GM12878 (cell line): ENCODE measurements at regions not wholly inside any gene's neighbourhood (a gene's known extent, or its start where the extent isn't known, plus 50 kb on each side); places are given as distances from the start of the nearest gene placed in this dataset.

ENCODE experiments used
- ATAC-seq: fragments of 200-7000 bp; cut with Tn5 transposase; 3 replicates; pipeline ENCODE4 v1.9.1; 2020; ENCODE audit warnings: mild to moderate bottlenecking, moderate library complexity
- BruUV-seq: library from RNA; stranded (reverse); fragments of 400-500 nt; replicated peaks from 2 replicates; lab custom pipeline; 2021; lab: Mats Ljungman, UMichigan
- CTCF ChIA-PET: fragments of 300-600 bp; sonication (Branson Sonifier 250); formaldehyde crosslinking; extraction: SDS; loops from one replicate; lab custom pipeline; 2021; ENCODE audit warnings: inconsistent platforms; lab: Yijun Ruan, JAX
- POLR2A ChIA-PET: fragments of 350-600 bp; formaldehyde crosslinking; extraction: SDS; loops from one replicate; lab custom pipeline; 2021; ENCODE audit warnings: inconsistent platforms; lab: Charles Lee
- RAD21 ChIA-PET: fragments of 300-600 bp; sonication (Branson Sonifier 250); formaldehyde crosslinking; loops from one replicate; lab custom pipeline; 2023; ENCODE audit warnings: antibody characterized with exemption; ENCODE audit not compliant: unreplicated experiment; lab: Charles Lee
- SMC1A ChIA-PET: fragments of 300-600 bp; sonication (Branson Sonifier 250); formaldehyde crosslinking; loops from one replicate; lab custom pipeline; 2023; ENCODE audit not compliant: unreplicated experiment, uncharacterized antibody; lab: Charles Lee
- DNase-seq: peaks from one replicate; pipeline ENCODE4 v3.0.0-alpha.2; 2011; ENCODE audit warnings: low read depth, low spot score
- FAIRE-seq: peaks from 3 replicates; lab custom pipeline; 2011; peaks lifted over from hg19 to GRCh38; lab: Jason Lieb, UNC
- H2AFZ ChIP-seq: 2 replicates; pipeline ENCODE4 v1.6.0; 2011; ENCODE audit warnings: low read depth, low read length, control low read depth; ENCODE audit not compliant: control insufficient read depth
- H3K27ac ChIP-seq: 2 replicates; pipeline ENCODE4 v1.5.1; 2011; ENCODE audit warnings: control low read depth; ENCODE audit not compliant: control insufficient read depth, insufficient read depth
- H3K27me3 ChIP-seq, 2 experiments: replicated peaks in 1 of 2; 2 replicates each; pipeline versions ENCODE4 v1.6.0 to v1.6.1; 2011; ENCODE audit warnings: low read length in 1 of 2; ENCODE audit not compliant: control insufficient read depth in 2 of 2, insufficient read depth in 2 of 2
- H3K36me3 ChIP-seq, 2 experiments: 2 replicates each; pipeline ENCODE4 v1.5.1; 2011; ENCODE audit warnings: low read length in 1 of 2; ENCODE audit not compliant: control insufficient read depth in 2 of 2, insufficient read depth in 2 of 2
- H3K4me1 ChIP-seq: 2 replicates; pipeline ENCODE4 v1.6.1; 2011; ENCODE audit warnings: mild to moderate bottlenecking, low read length, moderate library complexity, mixed read lengths; ENCODE audit not compliant: control insufficient read depth, insufficient read depth
- H3K4me2 ChIP-seq: 2 replicates; pipeline ENCODE4 v1.6.0; 2011; ENCODE audit warnings: control low read depth; ENCODE audit not compliant: control insufficient read depth, insufficient read depth
- H3K4me3 ChIP-seq: fragments of 200-600 bp; sonication (generic); 2 replicates; pipeline ENCODE4 v1.5.1; 2016
- H3K79me2 ChIP-seq: 2 replicates; pipeline ENCODE4 v1.6.0; 2011; ENCODE audit warnings: low read length; ENCODE audit not compliant: control insufficient read depth, insufficient read depth
- H3K9ac ChIP-seq: 2 replicates; pipeline ENCODE4 v1.8.0; 2011; ENCODE audit warnings: low read length, control low read depth, mixed read lengths; ENCODE audit not compliant: control insufficient read depth, insufficient read depth
- H3K9me3 ChIP-seq: replicated peaks from 3 replicates; pipeline ENCODE4 v1.5.1; 2011; ENCODE audit warnings: mild to moderate bottlenecking, low read length; ENCODE audit not compliant: control insufficient read depth, insufficient read depth
- H4K20me1 ChIP-seq: 2 replicates; pipeline ENCODE4 v1.6.0; 2011; ENCODE audit not compliant: control insufficient read depth, insufficient read depth
- CBX3 ChIP-seq: fragments of 200-600 bp; sonication (generic); IDR thresholded peaks from 2 replicates; pipeline ENCODE4 v1.6.1; 2016; ENCODE audit warnings: low read depth, borderline replicate concordance
- CREM ChIP-seq: IDR thresholded peaks from 2 replicates; pipeline ENCODE4 v1.6.1; 2014; ENCODE audit warnings: antibody characterized with exemption, low read depth
- HDAC2 ChIP-seq: fragments of 200-600 bp; sonication (generic); IDR thresholded peaks from 2 replicates; pipeline ENCODE4 v1.6.1; 2017
- IKZF1 ChIP-seq: fragments of 450-650 bp; conservative IDR thresholded peaks from 2 replicates; pipeline ENCODE4 v1.6.1; 2017; ENCODE audit warnings: antibody characterized with exemption, mild to moderate bottlenecking
- MTA2 ChIP-seq: fragments of 450-650 bp; IDR thresholded peaks from 2 replicates; pipeline ENCODE4 v1.6.1; 2016; ENCODE audit warnings: low read depth, mild to moderate bottlenecking, moderate library complexity
- MXI1 ChIP-seq: fragments of 150-350 bp; IDR thresholded peaks from 2 replicates; pipeline ENCODE4 v1.6.1; 2011; ENCODE audit warnings: low read depth, mild to moderate bottlenecking, inconsistent platforms, low read length, improper control_type of control experiment
- NFYB ChIP-seq: IDR thresholded peaks from 2 replicates; pipeline ENCODE4 v1.6.1; 2011; ENCODE audit warnings: low read depth, mild to moderate bottlenecking, low read length, improper control_type of control experiment, moderate library complexity; ENCODE audit not compliant: insufficient read depth
- NR2C2 ChIP-seq: IDR thresholded peaks from 2 replicates; pipeline ENCODE4 v1.6.1; 2011; ENCODE audit warnings: borderline replicate concordance, low read depth; ENCODE audit not compliant: control insufficient read depth, insufficient read length
- NRF1 ChIP-seq: conservative IDR thresholded peaks from 2 replicates; pipeline ENCODE4 v1.6.1; 2011; ENCODE audit warnings: mild to moderate bottlenecking, low read depth, low read length, improper control_type of control experiment
- POU2F2 ChIP-seq: IDR thresholded peaks from 3 replicates; pipeline ENCODE4 v1.6.1; 2011; ENCODE audit warnings: low read depth, mild to moderate bottlenecking, low read length, borderline replicate concordance
- RAD21 ChIP-seq: IDR thresholded peaks from 2 replicates; pipeline ENCODE4 v1.6.1; 2011; ENCODE audit warnings: mild to moderate bottlenecking, low read depth, low read length, moderate library complexity; ENCODE audit not compliant: insufficient read depth
- RBBP5 ChIP-seq: fragments of 200-600 bp; sonication (generic); conservative IDR thresholded peaks from 2 replicates; pipeline ENCODE4 v1.6.1; 2016
- RCOR1 ChIP-seq: conservative IDR thresholded peaks from 2 replicates; pipeline ENCODE4 v1.6.1; 2012; ENCODE audit warnings: low read depth, low read length, improper control_type of control experiment
- STAT3 ChIP-seq: IDR thresholded peaks from 2 replicates; pipeline ENCODE4 v1.6.1; 2011; ENCODE audit warnings: low read depth, low read length, improper control_type of control experiment
- WGBS: methylation state at CpG from one replicate; pipeline ENCODE4 v1.1.6; 2016; ENCODE audit warnings: low lambda C conversion rate; ENCODE audit not compliant: insufficient replicate concordance, insufficient coverage; ENCODE audit errors: missing lambda C conversion rate; 5-methylcytosine and 5-hydroxymethylcytosine counted together
- in situ Hi-C: fragments of 300-500 bp; cut with MboI; formaldehyde crosslinking; loops from 9 replicates; pipeline ENCODE4 v1.14.3; 2018; ENCODE audit warnings: mixed read lengths
- intact Hi-C: fragments of 100-400 bp; cut with micrococcal nuclease; formaldehyde crosslinking; loops from one replicate; pipeline ENCODE4 v1.14.2; 2022; ENCODE audit not compliant: unreplicated experiment
- TF ChIP-seq, protein P1 (sequence below): fragments of 450-650 bp; formaldehyde crosslinking; IDR thresholded peaks from 2 replicates; pipeline ENCODE4 v1.4.0; 2020; ENCODE audit warnings: mild to moderate bottlenecking, moderate library complexity
- TF ChIP-seq, protein P2 (sequence below): fragments of 450-650 bp; IDR thresholded peaks from 2 replicates; pipeline ENCODE4 v1.6.1; 2017; ENCODE audit warnings: low read depth, mild to moderate bottlenecking, moderate library complexity

DNA sequence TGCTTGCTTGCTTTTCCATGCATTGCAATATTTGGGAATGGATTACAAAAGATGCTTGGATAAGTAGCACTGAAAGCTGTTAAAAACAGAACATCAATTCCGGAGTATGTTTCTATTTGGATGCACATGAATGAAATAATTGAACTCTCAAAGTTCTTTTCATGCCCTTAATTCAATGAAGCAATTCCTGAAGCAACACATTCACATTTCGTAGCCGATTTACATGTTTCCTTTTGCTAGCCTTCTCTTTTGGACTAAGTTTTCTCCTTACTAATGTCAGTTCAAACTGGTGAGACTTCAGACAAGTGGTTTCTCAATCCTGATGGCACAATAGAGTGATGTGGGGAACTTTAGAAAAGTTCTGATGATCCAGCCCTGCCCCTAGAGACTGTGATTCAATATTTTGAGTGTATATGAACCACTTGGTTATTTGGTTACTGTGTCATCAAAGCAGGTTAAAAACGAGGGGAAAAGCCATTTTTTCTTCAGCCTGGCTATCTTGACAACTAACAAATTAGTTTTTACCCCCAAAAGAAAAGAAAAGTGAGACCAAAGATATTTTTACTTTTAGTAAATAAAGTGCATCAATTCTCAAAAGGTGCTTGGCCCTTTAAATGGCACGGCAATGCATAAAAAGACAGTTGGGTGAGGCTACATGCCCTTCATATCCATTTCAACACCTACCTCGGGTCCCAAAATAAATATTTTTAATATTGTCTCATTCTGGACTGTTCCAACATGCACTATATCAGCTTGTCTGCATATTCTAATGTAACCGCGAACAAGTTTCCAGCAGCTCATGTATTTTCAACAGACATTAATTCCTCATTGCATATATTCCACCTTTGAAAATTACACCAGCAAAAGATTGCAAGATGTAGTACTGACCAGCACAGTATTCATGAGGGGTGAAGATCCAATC is 90.1 kb upstream of the RPL34 start (continued):
- TF ChIP-seq, protein P1, sequence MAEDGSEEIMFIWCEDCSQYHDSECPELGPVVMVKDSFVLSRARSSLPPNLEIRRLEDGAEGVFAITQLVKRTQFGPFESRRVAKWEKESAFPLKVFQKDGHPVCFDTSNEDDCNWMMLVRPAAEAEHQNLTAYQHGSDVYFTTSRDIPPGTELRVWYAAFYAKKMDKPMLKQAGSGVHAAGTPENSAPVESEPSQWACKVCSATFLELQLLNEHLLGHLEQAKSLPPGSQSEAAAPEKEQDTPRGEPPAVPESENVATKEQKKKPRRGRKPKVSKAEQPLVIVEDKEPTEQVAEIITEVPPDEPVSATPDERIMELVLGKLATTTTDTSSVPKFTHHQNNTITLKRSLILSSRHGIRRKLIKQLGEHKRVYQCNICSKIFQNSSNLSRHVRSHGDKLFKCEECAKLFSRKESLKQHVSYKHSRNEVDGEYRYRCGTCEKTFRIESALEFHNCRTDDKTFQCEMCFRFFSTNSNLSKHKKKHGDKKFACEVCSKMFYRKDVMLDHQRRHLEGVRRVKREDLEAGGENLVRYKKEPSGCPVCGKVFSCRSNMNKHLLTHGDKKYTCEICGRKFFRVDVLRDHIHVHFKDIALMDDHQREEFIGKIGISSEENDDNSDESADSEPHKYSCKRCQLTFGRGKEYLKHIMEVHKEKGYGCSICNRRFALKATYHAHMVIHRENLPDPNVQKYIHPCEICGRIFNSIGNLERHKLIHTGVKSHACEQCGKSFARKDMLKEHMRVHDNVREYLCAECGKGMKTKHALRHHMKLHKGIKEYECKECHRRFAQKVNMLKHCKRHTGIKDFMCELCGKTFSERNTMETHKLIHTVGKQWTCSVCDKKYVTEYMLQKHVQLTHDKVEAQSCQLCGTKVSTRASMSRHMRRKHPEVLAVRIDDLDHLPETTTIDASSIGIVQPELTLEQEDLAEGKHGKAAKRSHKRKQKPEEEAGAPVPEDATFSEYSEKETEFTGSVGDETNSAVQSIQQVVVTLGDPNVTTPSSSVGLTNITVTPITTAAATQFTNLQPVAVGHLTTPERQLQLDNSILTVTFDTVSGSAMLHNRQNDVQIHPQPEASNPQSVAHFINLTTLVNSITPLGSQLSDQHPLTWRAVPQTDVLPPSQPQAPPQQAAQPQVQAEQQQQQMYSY (CRISPR knock-in tag): no peak
- no peak for TF ChIP-seq RBBP5
- TF ChIP-seq, protein P2, sequence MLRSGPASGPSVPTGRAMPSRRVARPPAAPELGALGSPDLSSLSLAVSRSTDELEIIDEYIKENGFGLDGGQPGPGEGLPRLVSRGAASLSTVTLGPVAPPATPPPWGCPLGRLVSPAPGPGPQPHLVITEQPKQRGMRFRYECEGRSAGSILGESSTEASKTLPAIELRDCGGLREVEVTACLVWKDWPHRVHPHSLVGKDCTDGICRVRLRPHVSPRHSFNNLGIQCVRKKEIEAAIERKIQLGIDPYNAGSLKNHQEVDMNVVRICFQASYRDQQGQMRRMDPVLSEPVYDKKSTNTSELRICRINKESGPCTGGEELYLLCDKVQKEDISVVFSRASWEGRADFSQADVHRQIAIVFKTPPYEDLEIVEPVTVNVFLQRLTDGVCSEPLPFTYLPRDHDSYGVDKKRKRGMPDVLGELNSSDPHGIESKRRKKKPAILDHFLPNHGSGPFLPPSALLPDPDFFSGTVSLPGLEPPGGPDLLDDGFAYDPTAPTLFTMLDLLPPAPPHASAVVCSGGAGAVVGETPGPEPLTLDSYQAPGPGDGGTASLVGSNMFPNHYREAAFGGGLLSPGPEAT: no peak
- TF ChIP-seq STAT3: no peak
- TF ChIP-seq CREM: no peak

DNA sequence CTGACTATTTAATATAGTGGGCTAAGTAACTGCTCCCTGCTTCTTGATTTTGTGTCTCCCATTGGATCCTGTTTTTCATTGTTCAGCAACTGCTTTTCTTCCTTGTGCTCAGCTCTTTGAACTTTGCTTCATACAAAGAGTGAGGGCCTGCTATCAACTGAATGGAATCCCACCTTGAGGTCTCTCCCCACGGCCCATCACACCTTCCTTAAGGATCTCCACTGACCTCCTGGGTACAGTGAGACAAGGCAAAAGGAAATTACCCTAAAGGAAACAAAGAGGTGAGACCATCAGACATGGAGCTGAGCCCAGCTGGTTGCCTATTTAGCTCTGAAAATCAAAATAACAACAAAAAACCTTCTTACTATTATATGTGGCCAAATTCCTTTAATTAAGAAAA is 91.3 kb upstream of the RPL34 start:
- Histone ChIP-seq H2AFZ (no peak overlapping the region), H3K4me1 (no peaks in the 10 kb centered on the region), H3K36me3 (no peaks in the 10 kb centered on the region), H3K79me2 (no peaks in the 10 kb centered on the region), H4K20me1 (no peaks in the 10 kb centered on the region), H3K9me3 (no peaks in the 10 kb centered on the region), H3K9ac (no peak overlapping the region), H3K4me3 (no peak overlapping the region), H3K27me3 (no peaks in the 10 kb centered on the region), H3K4me2 (no peak overlapping the region), H3K27ac (no peak overlapping the region)
- FAIRE-seq (no peak), ATAC-seq (no peak), DNase-seq (no peak)
- TF ChIP-seq RAD21: no peak
- TF ChIP-seq MTA2: no peak
- no peak for TF ChIP-seq CBX3
- TF ChIP-seq NRF1: no peak
- no peak for TF ChIP-seq POU2F2
- no peak for TF ChIP-seq MXI1
- TF ChIP-seq RCOR1: no peak
- TF ChIP-seq NR2C2: no peak
- TF ChIP-seq HDAC2: no peak
- TF ChIP-seq NFYB: no peak
- no peak for TF ChIP-seq IKZF1
- SMC1A ChIA-PET: no interaction called here
- 0% methylated on average over 1 of the region's 1 CpG for WGBS
- BruUV-seq: no TSS peak
- POLR2A ChIA-PET: no interaction called here
- intact Hi-C loops: no loop called here
- CTCF ChIA-PET: no interaction called here
- RAD21 ChIA-PET: no interaction called here
- in situ Hi-C loops: no loop called here
